ENCODE measurements at regions not wholly inside any gene's neighbourhood (a gene's known extent, or its start where the extent isn't known, plus 50 kb on each side); places are given as distances from the start of the nearest gene placed in this dataset.
"Not testable (repeated sequence)": the region's sequence is repeated elsewhere in the genome, so short reads cannot be mapped to it uniquely, and the experiment has no call there.

- TF ChIP-seq, protein P1, sequence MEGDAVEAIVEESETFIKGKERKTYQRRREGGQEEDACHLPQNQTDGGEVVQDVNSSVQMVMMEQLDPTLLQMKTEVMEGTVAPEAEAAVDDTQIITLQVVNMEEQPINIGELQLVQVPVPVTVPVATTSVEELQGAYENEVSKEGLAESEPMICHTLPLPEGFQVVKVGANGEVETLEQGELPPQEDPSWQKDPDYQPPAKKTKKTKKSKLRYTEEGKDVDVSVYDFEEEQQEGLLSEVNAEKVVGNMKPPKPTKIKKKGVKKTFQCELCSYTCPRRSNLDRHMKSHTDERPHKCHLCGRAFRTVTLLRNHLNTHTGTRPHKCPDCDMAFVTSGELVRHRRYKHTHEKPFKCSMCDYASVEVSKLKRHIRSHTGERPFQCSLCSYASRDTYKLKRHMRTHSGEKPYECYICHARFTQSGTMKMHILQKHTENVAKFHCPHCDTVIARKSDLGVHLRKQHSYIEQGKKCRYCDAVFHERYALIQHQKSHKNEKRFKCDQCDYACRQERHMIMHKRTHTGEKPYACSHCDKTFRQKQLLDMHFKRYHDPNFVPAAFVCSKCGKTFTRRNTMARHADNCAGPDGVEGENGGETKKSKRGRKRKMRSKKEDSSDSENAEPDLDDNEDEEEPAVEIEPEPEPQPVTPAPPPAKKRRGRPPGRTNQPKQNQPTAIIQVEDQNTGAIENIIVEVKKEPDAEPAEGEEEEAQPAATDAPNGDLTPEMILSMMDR (IDR thresholded peaks at IDR 0.05; ENCODE audit: control insufficient read depth, insufficient read depth, low read depth, low read length, missing control alignments) = no peak
- H3K4me3 ChIP-seq (ENCODE audit: control insufficient read depth, low read depth, low read length) = no peak overlapping the region
- DNase-seq (ENCODE audit: low read depth) = no peak
Measured at GRCh38 chr1:193394336-193394735, 207.9 kb upstream of the B3GALT2 start.

DNA sequence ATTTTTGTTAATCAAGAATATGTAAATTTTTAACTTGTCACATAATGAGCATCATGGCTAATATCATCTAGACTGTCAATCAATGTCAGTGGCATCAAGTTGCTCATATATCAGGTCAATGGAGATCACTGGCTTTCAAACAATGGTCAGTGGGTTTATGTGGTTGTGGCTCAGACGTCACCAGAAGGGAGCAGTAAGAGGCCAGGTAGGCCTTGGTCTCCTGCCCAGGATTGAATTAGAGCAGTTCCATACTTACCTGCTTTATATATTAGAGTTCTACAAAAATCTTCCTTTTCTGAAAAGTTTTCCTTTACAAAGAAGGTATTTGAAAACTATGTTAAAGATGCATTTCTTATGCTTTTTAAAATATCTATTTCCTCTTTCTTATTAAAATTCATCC, 206.3 kb upstream of the B3GALT2 start:
- DNase-seq (ENCODE audit: low read depth) = no peak
- TF ChIP-seq, protein P1 (IDR thresholded peaks at IDR 0.05; ENCODE audit: control insufficient read depth, insufficient read depth, low read depth, low read length, missing control alignments) = no peak
- H3K4me3 ChIP-seq (ENCODE audit: control insufficient read depth, low read depth, low read length) = no peak overlapping the region

- TF ChIP-seq, protein P1 (IDR thresholded peaks at IDR 0.05; ENCODE audit: control insufficient read depth, insufficient read depth, low read depth, low read length, missing control alignments) = no peak
Measured at GRCh38 chr1:193388683-193389082, 202.3 kb upstream of the B3GALT2 start.

GRCh38 chr1:193388165-193388564, 201.8 kb upstream of the B3GALT2 start:
- TF ChIP-seq, protein P1 (IDR thresholded peaks at IDR 0.05; ENCODE audit: control insufficient read depth, insufficient read depth, low read depth, low read length, missing control alignments) = no peak
- no peak for DNase-seq (ENCODE audit: low read depth)

More at GRCh38 chr1:193388683-193389082, 202.3 kb upstream of the B3GALT2 start:
- DNase-seq (ENCODE audit: low read depth) = no peak
- H3K4me3 ChIP-seq (ENCODE audit: control insufficient read depth, low read depth, low read length) = no peak overlapping the region

DNA sequence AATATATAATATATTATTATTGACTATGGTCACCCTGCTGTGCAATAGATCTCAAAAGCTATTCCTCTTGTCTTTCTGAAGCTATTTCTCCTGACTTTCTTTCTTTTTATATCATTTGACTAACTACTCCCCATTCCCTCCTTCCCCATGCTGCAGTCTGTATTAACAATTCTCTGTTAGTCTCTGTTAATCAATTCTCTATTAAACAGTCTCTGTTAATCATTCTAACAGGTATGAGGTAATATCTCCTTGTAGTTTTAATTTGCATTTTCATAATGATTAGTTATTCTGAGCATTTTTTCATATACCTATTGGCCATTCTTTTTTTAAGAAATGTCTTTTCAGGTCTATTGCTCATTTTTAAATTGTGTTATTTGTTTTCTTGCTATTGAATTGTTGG, 201.0 kb upstream of the B3GALT2 start:
- H3K4me3 ChIP-seq (ENCODE audit: control insufficient read depth, low read depth, low read length) = no peak overlapping the region
- DNase-seq (ENCODE audit: low read depth) = no peak
- TF ChIP-seq, protein P1 (IDR thresholded peaks at IDR 0.05; ENCODE audit: control insufficient read depth, insufficient read depth, low read depth, low read length, missing control alignments) = no peak

More at GRCh38 chr1:193388165-193388564, 201.8 kb upstream of the B3GALT2 start:
- no peak overlapping the region for H3K4me3 ChIP-seq (ENCODE audit: control insufficient read depth, low read depth, low read length)

- not testable (repeated sequence) for DNase-seq (ENCODE audit: low read depth); H3K4me3 ChIP-seq (ENCODE audit: control insufficient read depth, low read depth, low read length)
Measured at GRCh38 chr1:193378451-193378850, 192.0 kb upstream of the B3GALT2 start.

DNA sequence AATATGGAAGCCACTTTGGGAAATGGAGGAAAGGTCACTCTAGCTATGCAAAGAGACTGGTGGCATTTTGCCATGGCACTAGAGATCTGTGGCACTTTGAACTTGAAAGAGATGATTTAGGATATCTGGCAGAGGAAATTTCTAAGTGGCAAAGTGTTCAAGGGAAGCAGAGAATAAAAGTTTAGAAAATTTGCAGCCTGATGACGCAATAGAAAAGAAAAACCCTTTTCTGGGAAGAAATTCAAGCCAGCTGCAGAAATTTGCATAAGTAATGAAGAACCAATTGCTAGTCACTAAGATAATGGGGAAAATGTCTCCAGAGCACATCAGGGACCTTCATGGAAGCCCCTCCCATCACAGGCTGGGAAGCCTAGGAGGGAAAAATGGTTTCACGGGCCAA, 191.1 kb upstream of the B3GALT2 start:
- TF ChIP-seq, protein P1 (IDR thresholded peaks at IDR 0.05; ENCODE audit: control insufficient read depth, insufficient read depth, low read depth, low read length, missing control alignments) = no peak
- no peak for DNase-seq (ENCODE audit: low read depth)
- H3K4me3 ChIP-seq (ENCODE audit: control insufficient read depth, low read depth, low read length) = no peak overlapping the region

All from AG09309 (cell line).